Endothelial cell of umbilical vein (primary cell): ENCODE measurements at regions not wholly inside any gene's neighbourhood (a gene's known extent, or its start where the extent isn't known, plus 50 kb on each side); places are given as distances from the start of the nearest gene placed in this dataset.

Experiments used
- BruUV-seq: library from RNA; stranded (reverse); fragments of 400-500 nt; replicated peaks from 2 replicates; lab custom pipeline; 2021; lab: Mats Ljungman, UMichigan
- CTCF ChIA-PET: fragments of 300-600, 350-600 bp; sonication (Branson Sonifier 250); formaldehyde crosslinking; loops from one replicate; lab custom pipeline; 2021; ENCODE audit warnings: antibody characterized with exemption, inconsistent platforms; lab: Charles Lee
- POLR2A ChIA-PET: fragments of 300-600, 350-600 bp; sonication (Branson Sonifier 250); formaldehyde crosslinking; loops from one replicate; lab custom pipeline; 2021; ENCODE audit warnings: antibody characterized with exemption, inconsistent platforms; lab: Charles Lee
- DNase-seq: peaks from one replicate; pipeline ENCODE4 v3.0.0-alpha.2; 2011; ENCODE audit warnings: low read depth, low spot score
- FAIRE-seq: peaks from 2 replicates; lab custom pipeline; 2011; peaks lifted over from hg19 to GRCh38; lab: Jason Lieb, UNC
- H2AFZ ChIP-seq: 2 replicates; pipeline ENCODE4 v1.6.0; 2012; ENCODE audit warnings: low read depth, low read length, control low read depth, inconsistent platforms
- H3K27ac ChIP-seq: 2 replicates; pipeline ENCODE4 v1.5.1; 2011; ENCODE audit warnings: low read depth, mild to moderate bottlenecking, control low read depth, low read length, moderate library complexity; ENCODE audit not compliant: insufficient read depth
- H3K27me3 ChIP-seq, 2 experiments: 2 replicates each; pipeline versions ENCODE4 v1.6.0 to v1.6.1; 2011; ENCODE audit warnings: low read length in 2 of 2, mixed read lengths in 1 of 2; ENCODE audit not compliant: control insufficient read depth in 2 of 2, insufficient read depth in 2 of 2
- H3K36me3 ChIP-seq, 2 experiments: 2 replicates in 1 of 2; 3 replicates in 1 of 2; pipeline ENCODE4 v1.5.1; 2011; ENCODE audit warnings: low read length in 2 of 2, mild to moderate bottlenecking in 1 of 2, moderate library complexity in 1 of 2; ENCODE audit not compliant: control insufficient read depth in 2 of 2, insufficient read depth in 2 of 2; ENCODE audit errors: extremely low read depth in 1 of 2
- H3K4me1 ChIP-seq: 3 replicates; pipeline ENCODE4 v1.5.1; 2011; ENCODE audit warnings: mild to moderate bottlenecking, low read length; ENCODE audit not compliant: control insufficient read depth, insufficient read depth; ENCODE audit errors: extremely low read depth
- H3K4me2 ChIP-seq: 2 replicates; pipeline ENCODE4 v1.6.1; 2011; ENCODE audit warnings: low read length, control low read depth, mixed read lengths; ENCODE audit not compliant: insufficient read depth
- H3K4me3 ChIP-seq, 3 experiments: fragments of 200-600 bp in 1 of 3; sonication (generic), shearing (Covaris generic) in 1 of 3; replicated peaks in 1 of 3; 2 replicates each; pipeline ENCODE4 v1.5.1; 2011 to 2016; ENCODE audit warnings: control low read depth in 3 of 3, low read length in 3 of 3, mild to moderate bottlenecking in 2 of 3, inconsistent platforms in 1 of 3, low read depth in 1 of 3, moderate library complexity in 1 of 3; ENCODE audit not compliant: insufficient read depth in 1 of 3
- H3K79me2 ChIP-seq: 2 replicates; pipeline ENCODE4 v1.6.0; 2012; ENCODE audit warnings: low read length, inconsistent platforms; ENCODE audit not compliant: control insufficient read depth, insufficient read depth
- H3K9ac ChIP-seq: replicated peaks from 2 replicates; pipeline ENCODE3; 2011; ENCODE audit warnings: low read length, control low read depth; ENCODE audit not compliant: insufficient read depth; ENCODE audit errors: extremely low read depth
- H3K9me1 ChIP-seq: replicated peaks from 3 replicates; pipeline ENCODE4 v1.6.0; 2011; ENCODE audit warnings: mild to moderate bottlenecking, low read length; ENCODE audit not compliant: control insufficient read depth, insufficient read depth; ENCODE audit errors: extremely low read depth
- H3K9me3 ChIP-seq: replicated peaks from 2 replicates; pipeline ENCODE4 v1.5.1; 2012; ENCODE audit warnings: low read length, inconsistent platforms; ENCODE audit not compliant: control insufficient read depth, insufficient read depth
- H4K20me1 ChIP-seq: replicated peaks from 2 replicates; pipeline ENCODE3; 2011; ENCODE audit warnings: mild to moderate bottlenecking, low read length; ENCODE audit not compliant: control insufficient read depth, insufficient read depth; ENCODE audit errors: extremely low read depth
- EZH2 ChIP-seq: IDR thresholded peaks from 2 replicates; pipeline ENCODE4 v1.6.1; 2012; ENCODE audit warnings: borderline replicate concordance, low read depth, mild to moderate bottlenecking, moderate library complexity, low read length, inconsistent platforms; ENCODE audit not compliant: severe bottlenecking
- FOS ChIP-seq: IDR thresholded peaks from 2 replicates; pipeline ENCODE4 v1.6.1; 2011; ENCODE audit warnings: mild to moderate bottlenecking, low read length, moderate library complexity, borderline replicate concordance; ENCODE audit not compliant: insufficient read depth
- GATA2 ChIP-seq: IDR thresholded peaks from 2 replicates; pipeline ENCODE4 v1.7.0; 2011; ENCODE audit warnings: low read depth, mild to moderate bottlenecking, moderate library complexity, mixed read lengths, low read length; ENCODE audit not compliant: insufficient read length, insufficient read depth
- JUN ChIP-seq: IDR thresholded peaks from 2 replicates; pipeline ENCODE4 v1.6.1; 2011; ENCODE audit warnings: borderline replicate concordance, low read depth; ENCODE audit not compliant: insufficient read length, insufficient read depth
- MYC ChIP-seq: IDR thresholded peaks from one replicate; pipeline ENCODE4 v1.6.1; 2011; ENCODE audit warnings: mild to moderate bottlenecking, low read depth, low read length
- POLR2A ChIP-seq: IDR thresholded peaks from 2 replicates; pipeline ENCODE4 v1.6.1; 2012; ENCODE audit warnings: low read depth, mild to moderate bottlenecking, control low read depth, low read length
- POLR2AphosphoS5 ChIP-seq: IDR thresholded peaks from 2 replicates; pipeline ENCODE4 v1.6.1; 2012; ENCODE audit warnings: low read depth, mild to moderate bottlenecking, control low read depth, low read length, moderate library complexity; ENCODE audit not compliant: insufficient read depth
- dilution Hi-C: fragments of 300-500 bp; cut with MboI; formaldehyde crosslinking; loops from one replicate; pipeline ENCODE4 v1.15.0; 2019; ENCODE audit warnings: low sequenced_read_pairs; ENCODE audit not compliant: extremely low pct_ligation_motif_present
- intact Hi-C: fragments of 100-400 bp; cut with micrococcal nuclease; formaldehyde crosslinking; loops from one replicate; pipeline ENCODE4 v1.10.0; 2022
- TF ChIP-seq, protein P1 (sequence below): IDR thresholded peaks from 2 replicates; pipeline ENCODE4 v1.6.1; 2011; ENCODE audit not compliant: insufficient read depth, insufficient read length
- TF ChIP-seq, protein P2 (sequence below), 2 donors: IDR thresholded peaks; 1 replicate in 1 of 2; 2 replicates in 1 of 2; pipeline ENCODE4 v1.5.1; 2011; ENCODE audit warnings: low read length in 2 of 2, mild to moderate bottlenecking in 2 of 2, moderate library complexity in 2 of 2, control low read depth in 1 of 2, inconsistent platforms in 1 of 2, low read depth in 1 of 2; ENCODE audit not compliant: insufficient read depth in 1 of 2; ENCODE audit errors: extremely low read depth in 1 of 2

DNA sequence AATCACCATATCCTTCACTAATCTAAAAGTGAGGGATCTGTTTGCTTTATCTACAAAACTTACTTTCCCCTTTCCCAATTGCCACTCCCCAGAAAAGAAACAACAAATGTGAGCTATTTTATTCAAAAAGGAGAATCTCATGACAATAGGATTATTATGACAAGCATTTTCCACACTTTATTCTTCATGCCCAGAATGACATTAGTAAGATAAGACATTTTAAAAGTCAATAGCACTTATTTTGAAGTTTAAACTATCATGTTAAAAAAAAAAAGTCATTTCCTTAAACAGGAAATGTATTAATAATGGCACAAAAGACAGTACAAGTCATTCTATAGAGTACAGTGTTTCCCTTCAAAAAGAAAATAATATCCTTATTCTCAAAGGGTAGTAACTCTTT is 58.8 kb upstream of the HNRNPA3 start:
- TF ChIP-seq, protein P1, sequence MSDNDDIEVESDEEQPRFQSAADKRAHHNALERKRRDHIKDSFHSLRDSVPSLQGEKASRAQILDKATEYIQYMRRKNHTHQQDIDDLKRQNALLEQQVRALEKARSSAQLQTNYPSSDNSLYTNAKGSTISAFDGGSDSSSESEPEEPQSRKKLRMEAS = no peak
- H2AFZ ChIP-seq = no peak overlapping the region
- H3K4me1 ChIP-seq = peaks cover 16% of the 10 kb centered on the region
- POLR2A ChIA-PET = no interaction called here
- H4K20me1 ChIP-seq = no peaks in the 10 kb centered on the region
- no peaks in the 10 kb centered on the region for H3K36me3 ChIP-seq
- no peaks in the 10 kb centered on the region for H3K9me1 ChIP-seq
- no TSS peak for BruUV-seq
- H3K27ac ChIP-seq = peak overlapping the region; percentile 26
- intact Hi-C loops (no loop called here), dilution Hi-C loops (no loop called here)
- H3K4me2 ChIP-seq = peak overlapping the region; percentile 78
- H3K4me3 ChIP-seq = no peak overlapping the region
- peak; percentile 59 for DNase-seq
- CTCF ChIA-PET = interaction anchor here (1.0 to 1.7 kb wide), 5 partner anchors 11 to 1027 kb away, joined by 3 to 6 read pairs (median 3); no protein-coding TSS in a partner anchor
- no peak overlapping the region for H3K9ac ChIP-seq
- no peaks in the 10 kb centered on the region for H3K27me3 ChIP-seq
- no peaks in the 10 kb centered on the region for H3K79me2 ChIP-seq
- no peaks in the 10 kb centered on the region for H3K9me3 ChIP-seq
- FAIRE-seq = no peak

DNA sequence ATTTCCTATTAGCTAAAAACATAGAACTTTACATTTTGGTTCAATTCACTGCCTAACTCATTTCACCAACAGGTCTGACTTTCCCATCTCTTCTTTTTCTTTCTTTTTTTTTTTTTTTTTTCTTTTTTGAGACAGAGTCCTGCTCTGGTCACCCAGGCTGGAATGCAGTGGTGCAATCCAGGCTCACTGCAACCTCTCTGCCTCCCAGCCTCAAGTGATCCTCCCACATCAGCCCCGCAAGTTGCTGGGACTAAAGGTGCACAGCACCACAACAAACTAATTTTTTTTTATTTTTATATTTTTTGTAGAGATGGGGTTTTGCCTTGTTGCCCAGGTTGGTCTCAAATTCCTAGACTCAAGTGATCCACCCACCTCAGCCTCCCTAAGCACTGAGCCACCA is 57.8 kb upstream of the HNRNPA3 start:
- intact Hi-C loops (no loop called here), dilution Hi-C loops (no loop called here)
- BruUV-seq = no TSS peak
- peaks cover 16% of the 10 kb centered on the region for H3K4me1 ChIP-seq
- H3K27ac ChIP-seq = no peak overlapping the region
- H3K79me2 ChIP-seq = no peaks in the 10 kb centered on the region
- no peak overlapping the region for H3K9ac ChIP-seq
- no peaks in the 10 kb centered on the region for H3K36me3 ChIP-seq
- no peaks in the 10 kb centered on the region for H3K9me1 ChIP-seq
- FAIRE-seq = no peak
- ChIA-PET POLR2A (no interaction called here), CTCF (interaction anchor here (1.5 to 1.7 kb wide), 2 partner anchors 10 kb away, joined by 6 to 7 read pairs; no protein-coding TSS in a partner anchor)
- DNase-seq = no peak
- H3K27me3 ChIP-seq = no peaks in the 10 kb centered on the region
- no peak overlapping the region for H3K4me3 ChIP-seq
- H3K9me3 ChIP-seq = no peaks in the 10 kb centered on the region
- no peak overlapping the region for H3K4me2 ChIP-seq
- no peak overlapping the region for H2AFZ ChIP-seq
- H4K20me1 ChIP-seq = no peaks in the 10 kb centered on the region
- TF ChIP-seq MYC = no peak
- no peak for TF ChIP-seq FOS
- TF ChIP-seq, protein P1 = no peak
- TF ChIP-seq JUN = no peak
- TF ChIP-seq, protein P2, sequence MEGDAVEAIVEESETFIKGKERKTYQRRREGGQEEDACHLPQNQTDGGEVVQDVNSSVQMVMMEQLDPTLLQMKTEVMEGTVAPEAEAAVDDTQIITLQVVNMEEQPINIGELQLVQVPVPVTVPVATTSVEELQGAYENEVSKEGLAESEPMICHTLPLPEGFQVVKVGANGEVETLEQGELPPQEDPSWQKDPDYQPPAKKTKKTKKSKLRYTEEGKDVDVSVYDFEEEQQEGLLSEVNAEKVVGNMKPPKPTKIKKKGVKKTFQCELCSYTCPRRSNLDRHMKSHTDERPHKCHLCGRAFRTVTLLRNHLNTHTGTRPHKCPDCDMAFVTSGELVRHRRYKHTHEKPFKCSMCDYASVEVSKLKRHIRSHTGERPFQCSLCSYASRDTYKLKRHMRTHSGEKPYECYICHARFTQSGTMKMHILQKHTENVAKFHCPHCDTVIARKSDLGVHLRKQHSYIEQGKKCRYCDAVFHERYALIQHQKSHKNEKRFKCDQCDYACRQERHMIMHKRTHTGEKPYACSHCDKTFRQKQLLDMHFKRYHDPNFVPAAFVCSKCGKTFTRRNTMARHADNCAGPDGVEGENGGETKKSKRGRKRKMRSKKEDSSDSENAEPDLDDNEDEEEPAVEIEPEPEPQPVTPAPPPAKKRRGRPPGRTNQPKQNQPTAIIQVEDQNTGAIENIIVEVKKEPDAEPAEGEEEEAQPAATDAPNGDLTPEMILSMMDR (IDR thresholded peaks at IDR 0.05; ENCODE audit: extremely low read depth in 1 of 2, insufficient read depth in 1 of 2, low read depth in 1 of 2, low read length in 2 of 2) = no peak
- TF ChIP-seq EZH2 = no peak
- no peak for TF ChIP-seq GATA2
- no peak for TF ChIP-seq POLR2A
- TF ChIP-seq POLR2AphosphoS5 = no peak
